Upper lobe of left lung (tissue), 4 donors: ENCODE measurements at regions not wholly inside any gene's neighbourhood (a gene's known extent, or its start where the extent isn't known, plus 50 kb on each side); places are given as distances from the start of the nearest gene placed in this dataset.

Source experiments
- CTCF ChIP-seq, 6 experiments: fragments of 450-650 bp in 4 of 6; fragments of 200-600 bp in 2 of 6; sonication (generic) in 2 of 6; IDR thresholded peaks; one replicate each; pipeline ENCODE4 v1.5.1; 2016 to 2019; ENCODE audit warnings: antibody characterized with exemption in 6 of 6
- POLR2A ChIP-seq, 4 donors: fragments of 450-650 bp; IDR thresholded peaks; one replicate each; pipeline ENCODE4 v1.5.1; 2016 to 2017; ENCODE audit warnings: antibody characterized with exemption in 4 of 4, mild to moderate bottlenecking in 2 of 4
- POLR2AphosphoS5 ChIP-seq, 2 donors: sonication (generic); formaldehyde crosslinking; IDR thresholded peaks; one replicate each; pipeline ENCODE4 v1.5.1; 2017; ENCODE audit warnings: antibody characterized with exemption in 2 of 2

GRCh38 chr10:4596951-4597350, 229.1 kb upstream of the AKR1E2 start:
- TF ChIP-seq CTCF (IDR thresholded peaks at IDR 0.05) (no peak), POLR2A (IDR thresholded peaks at IDR 0.05) (no peak), POLR2AphosphoS5 (IDR thresholded peaks at IDR 0.05) (no peak)
